ENCODE measurements at regions not wholly inside any gene's neighbourhood (a gene's known extent, or its start where the extent isn't known, plus 50 kb on each side); places are given as distances from the start of the nearest gene placed in this dataset.

- TF ChIP-seq CTCF (IDR thresholded peaks at IDR 0.05), result no peak
- TF ChIP-seq EZH2 (IDR thresholded peaks at IDR 0.05), result no peak
Observed at GRCh38 chr9:710951-711745, 130.3 kb upstream of the DMRT1 start.
